Gastrocnemius medialis (tissue), 4 donors: ENCODE measurements at regions not wholly inside any gene's neighbourhood (a gene's known extent, or its start where the extent isn't known, plus 50 kb on each side); places are given as distances from the start of the nearest gene placed in this dataset.

ENCODE experiments used
- POLR2A ChIP-seq, 2 donors: fragments of 450-650 bp; IDR thresholded peaks; one replicate each; pipeline ENCODE4 v1.6.1; 2017; ENCODE audit warnings: antibody characterized with exemption in 2 of 2, mild to moderate bottlenecking in 2 of 2, moderate library complexity in 2 of 2
- TF ChIP-seq, protein P1 (sequence below), 5 experiments: fragments of 450-650 bp in 3 of 5; fragments of 200-600 bp in 2 of 5; sonication (generic) in 2 of 5; IDR thresholded peaks in 4 of 5; conservative IDR thresholded peaks in 1 of 5; 1 replicate in 4 of 5; 2 replicates in 1 of 5; pipeline ENCODE4 v1.5.1; 2016 to 2019; ENCODE audit warnings: antibody characterized with exemption in 5 of 5, mild to moderate bottlenecking in 3 of 5, moderate library complexity in 3 of 5

- no peak for TF ChIP-seq POLR2A (IDR thresholded peaks at IDR 0.05)
- TF ChIP-seq, protein P1, sequence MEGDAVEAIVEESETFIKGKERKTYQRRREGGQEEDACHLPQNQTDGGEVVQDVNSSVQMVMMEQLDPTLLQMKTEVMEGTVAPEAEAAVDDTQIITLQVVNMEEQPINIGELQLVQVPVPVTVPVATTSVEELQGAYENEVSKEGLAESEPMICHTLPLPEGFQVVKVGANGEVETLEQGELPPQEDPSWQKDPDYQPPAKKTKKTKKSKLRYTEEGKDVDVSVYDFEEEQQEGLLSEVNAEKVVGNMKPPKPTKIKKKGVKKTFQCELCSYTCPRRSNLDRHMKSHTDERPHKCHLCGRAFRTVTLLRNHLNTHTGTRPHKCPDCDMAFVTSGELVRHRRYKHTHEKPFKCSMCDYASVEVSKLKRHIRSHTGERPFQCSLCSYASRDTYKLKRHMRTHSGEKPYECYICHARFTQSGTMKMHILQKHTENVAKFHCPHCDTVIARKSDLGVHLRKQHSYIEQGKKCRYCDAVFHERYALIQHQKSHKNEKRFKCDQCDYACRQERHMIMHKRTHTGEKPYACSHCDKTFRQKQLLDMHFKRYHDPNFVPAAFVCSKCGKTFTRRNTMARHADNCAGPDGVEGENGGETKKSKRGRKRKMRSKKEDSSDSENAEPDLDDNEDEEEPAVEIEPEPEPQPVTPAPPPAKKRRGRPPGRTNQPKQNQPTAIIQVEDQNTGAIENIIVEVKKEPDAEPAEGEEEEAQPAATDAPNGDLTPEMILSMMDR (IDR thresholded peaks at IDR 0.05 in 4 of 5, conservative IDR thresholded peaks at IDR 0.05 in 1 of 5): no peak
Measured at GRCh38 chr1:208714323-208714722, 470.1 kb upstream of the PLXNA2 start.
